ENCODE measurements at regions not wholly inside any gene's neighbourhood (a gene's known extent, or its start where the extent isn't known, plus 50 kb on each side); places are given as distances from the start of the nearest gene placed in this dataset.

- no peaks in the 10 kb centered on the region for H3K9me3 ChIP-seq (replicated peaks in 1 of 2; ENCODE audit: control insufficient read depth in 2 of 2, insufficient read depth in 1 of 2, low read depth in 1 of 2, low read length in 2 of 2)
- H2AK5ac ChIP-seq (ENCODE audit: low read depth, low read length): no peak overlapping the region
- no peak overlapping the region for H4K91ac ChIP-seq (ENCODE audit: low read depth, low read length, poor library complexity)
- no peak overlapping the region for H3K4ac ChIP-seq (ENCODE audit: low read length)
- H2BK5ac ChIP-seq (ENCODE audit: low read length): no peak overlapping the region
- H2BK12ac ChIP-seq (ENCODE audit: low read length): no peak overlapping the region
- no peak overlapping the region for H3K4me2 ChIP-seq (ENCODE audit: insufficient read depth, low read length, poor library complexity, severe bottlenecking)
- no peak overlapping the region for H3K14ac ChIP-seq (ENCODE audit: low read length)
- H3K36me3 ChIP-seq (replicated peaks in 1 of 2; ENCODE audit: control insufficient read depth in 2 of 2, insufficient read depth in 2 of 2, low read length in 2 of 2): no peaks in the 10 kb centered on the region
- no peak overlapping the region for H3K18ac ChIP-seq (ENCODE audit: low read length)
- no peak for DNase-seq (ENCODE audit: low spot score)
- H2AFZ ChIP-seq (ENCODE audit: low read length): no peak overlapping the region
- WGBS, 2 donors (ENCODE audit: extremely low coverage in 2 of 2, insufficient read length in 2 of 2, insufficient replicate concordance in 1 of 2): 100% methylated on average over 2 of the region's 4 CpGs; no CpG with 5 or more reads in 1 of the 2 donors
- no peak overlapping the region for H3K23ac ChIP-seq (ENCODE audit: low read depth, low read length, poor library complexity)
- no peak overlapping the region for H4K8ac ChIP-seq (ENCODE audit: low read depth, low read length)
- no peaks in the 10 kb centered on the region for H3K79me1 ChIP-seq (ENCODE audit: low read depth, low read length)
- no peak overlapping the region for H3K9ac ChIP-seq (ENCODE audit: low read depth, low read length, poor library complexity)
- H2BK120ac ChIP-seq (ENCODE audit: low read depth, low read length): no peak overlapping the region
- peaks cover 0 to 4% of the 10 kb centered on the region in 2 donors for H3K4me1 ChIP-seq (ENCODE audit: control insufficient read depth in 2 of 2, insufficient read depth in 1 of 2, low read depth in 1 of 2, low read length in 2 of 2)
- H2BK15ac ChIP-seq (ENCODE audit: low read length): no peak overlapping the region
- no peaks in the 10 kb centered on the region for H3K27me3 ChIP-seq (ENCODE audit: control insufficient read depth in 3 of 3, insufficient read depth in 3 of 3, low read depth in 1 of 3, low read length in 3 of 3)
- no peak overlapping the region for H3K4me3 ChIP-seq (ENCODE audit: low read length in 2 of 2)
- no peak overlapping the region for H3K27ac ChIP-seq (replicated peaks; ENCODE audit: low read length)
Measured at GRCh38 chr14:62076368-62076767, 314.1 kb downstream of the SNAPC1 start.

GRCh38 chr14:62076825-62077605, 314.8 kb downstream of the SNAPC1 start:
- Histone ChIP-seq H3K79me1 (ENCODE audit: low read depth, low read length) (no peaks in the 10 kb centered on the region), H3K14ac (ENCODE audit: low read length) (no peak overlapping the region), H3K4ac (ENCODE audit: low read length) (no peak overlapping the region), H2BK12ac (ENCODE audit: low read length) (no peak overlapping the region), H3K9ac (ENCODE audit: low read depth, low read length, poor library complexity) (no peak overlapping the region), H3K4me3 (ENCODE audit: low read length in 2 of 2) (no peak overlapping the region), H2AK5ac (ENCODE audit: low read depth, low read length) (no peak overlapping the region), H3K18ac (ENCODE audit: low read length) (no peak overlapping the region), H3K4me1 (ENCODE audit: control insufficient read depth in 2 of 2, insufficient read depth in 1 of 2, low read depth in 1 of 2, low read length in 2 of 2) (peaks cover 0 to 4% of the 10 kb centered on the region in 2 donors), H2BK120ac (ENCODE audit: low read depth, low read length) (no peak overlapping the region), H3K27me3 (ENCODE audit: control insufficient read depth in 3 of 3, insufficient read depth in 3 of 3, low read depth in 1 of 3, low read length in 3 of 3) (no peaks in the 10 kb centered on the region), H2BK15ac (ENCODE audit: low read length) (no peak overlapping the region), H2AFZ (ENCODE audit: low read length) (no peak overlapping the region), H3K4me2 (ENCODE audit: insufficient read depth, low read length, poor library complexity, severe bottlenecking) (no peak overlapping the region), H3K36me3 (replicated peaks in 1 of 2; ENCODE audit: control insufficient read depth in 2 of 2, insufficient read depth in 2 of 2, low read length in 2 of 2) (no peaks in the 10 kb centered on the region), H4K91ac (ENCODE audit: low read depth, low read length, poor library complexity) (no peak overlapping the region), H3K27ac (replicated peaks; ENCODE audit: low read length) (no peak overlapping the region), H2BK5ac (ENCODE audit: low read length) (no peak overlapping the region), H3K23ac (ENCODE audit: low read depth, low read length, poor library complexity) (no peak overlapping the region), H3K9me3 (replicated peaks in 1 of 2; ENCODE audit: control insufficient read depth in 2 of 2, insufficient read depth in 1 of 2, low read depth in 1 of 2, low read length in 2 of 2) (no peaks in the 10 kb centered on the region), H4K8ac (ENCODE audit: low read depth, low read length) (no peak overlapping the region)
- WGBS, 2 donors (ENCODE audit: extremely low coverage in 2 of 2, insufficient read length in 2 of 2, insufficient replicate concordance in 1 of 2): no CpG with 5 or more reads among the region's 6 CpGs
- DNase-seq (ENCODE audit: low spot score): no peak

GRCh38 chr14:62077676-62078261, 315.5 kb downstream of the SNAPC1 start:
- Histone ChIP-seq H3K36me3 (replicated peaks in 1 of 2; ENCODE audit: control insufficient read depth in 2 of 2, insufficient read depth in 2 of 2, low read length in 2 of 2) (no peaks in the 10 kb centered on the region), H3K4me3 (ENCODE audit: low read length in 2 of 2) (no peak overlapping the region), H3K4ac (ENCODE audit: low read length) (no peak overlapping the region), H4K8ac (ENCODE audit: low read depth, low read length) (no peak overlapping the region), H3K27ac (replicated peaks; ENCODE audit: low read length) (no peak overlapping the region), H3K14ac (ENCODE audit: low read length) (no peak overlapping the region), H2AK5ac (ENCODE audit: low read depth, low read length) (no peak overlapping the region), H2AFZ (ENCODE audit: low read length) (no peak overlapping the region), H2BK120ac (ENCODE audit: low read depth, low read length) (no peak overlapping the region), H2BK15ac (ENCODE audit: low read length) (no peak overlapping the region), H3K79me1 (ENCODE audit: low read depth, low read length) (no peaks in the 10 kb centered on the region), H3K18ac (ENCODE audit: low read length) (no peak overlapping the region), H4K91ac (ENCODE audit: low read depth, low read length, poor library complexity) (no peak overlapping the region), H2BK12ac (ENCODE audit: low read length) (no peak overlapping the region), H3K9ac (ENCODE audit: low read depth, low read length, poor library complexity) (no peak overlapping the region), H3K27me3 (ENCODE audit: control insufficient read depth in 3 of 3, insufficient read depth in 3 of 3, low read depth in 1 of 3, low read length in 3 of 3) (no peaks in the 10 kb centered on the region), H2BK5ac (ENCODE audit: low read length) (no peak overlapping the region), H3K23ac (ENCODE audit: low read depth, low read length, poor library complexity) (no peak overlapping the region), H3K9me3 (replicated peaks in 1 of 2; ENCODE audit: control insufficient read depth in 2 of 2, insufficient read depth in 1 of 2, low read depth in 1 of 2, low read length in 2 of 2) (no peaks in the 10 kb centered on the region), H3K4me1 (ENCODE audit: control insufficient read depth in 2 of 2, insufficient read depth in 1 of 2, low read depth in 1 of 2, low read length in 2 of 2) (peaks cover 0 to 4% of the 10 kb centered on the region in 2 donors), H3K4me2 (ENCODE audit: insufficient read depth, low read length, poor library complexity, severe bottlenecking) (no peak overlapping the region)
- DNase-seq (ENCODE audit: low spot score): no peak
- no CpG with 5 or more reads among the region's 4 CpGs for WGBS, 2 donors (ENCODE audit: extremely low coverage in 2 of 2, insufficient read length in 2 of 2, insufficient replicate concordance in 1 of 2)

GRCh38 chr14:62079038-62079437, 316.8 kb downstream of the SNAPC1 start:
- Histone ChIP-seq H3K27me3 (ENCODE audit: control insufficient read depth in 3 of 3, insufficient read depth in 3 of 3, low read depth in 1 of 3, low read length in 3 of 3) (no peaks in the 10 kb centered on the region), H2BK120ac (ENCODE audit: low read depth, low read length) (no peak overlapping the region), H3K9ac (ENCODE audit: low read depth, low read length, poor library complexity) (no peak overlapping the region), H3K14ac (ENCODE audit: low read length) (no peak overlapping the region), H2BK12ac (ENCODE audit: low read length) (no peak overlapping the region), H3K4me1 (ENCODE audit: control insufficient read depth in 2 of 2, insufficient read depth in 1 of 2, low read depth in 1 of 2, low read length in 2 of 2) (peaks cover 0 to 4% of the 10 kb centered on the region in 2 donors), H3K4me2 (ENCODE audit: insufficient read depth, low read length, poor library complexity, severe bottlenecking) (no peak overlapping the region), H3K4ac (ENCODE audit: low read length) (no peak overlapping the region), H2BK5ac (ENCODE audit: low read length) (no peak overlapping the region), H3K4me3 (ENCODE audit: low read length in 2 of 2) (no peak overlapping the region), H3K79me1 (ENCODE audit: low read depth, low read length) (no peaks in the 10 kb centered on the region), H3K18ac (ENCODE audit: low read length) (no peak overlapping the region), H4K91ac (ENCODE audit: low read depth, low read length, poor library complexity) (no peak overlapping the region), H3K36me3 (replicated peaks in 1 of 2; ENCODE audit: control insufficient read depth in 2 of 2, insufficient read depth in 2 of 2, low read length in 2 of 2) (no peaks in the 10 kb centered on the region), H3K9me3 (replicated peaks in 1 of 2; ENCODE audit: control insufficient read depth in 2 of 2, insufficient read depth in 1 of 2, low read depth in 1 of 2, low read length in 2 of 2) (no peaks in the 10 kb centered on the region), H3K23ac (ENCODE audit: low read depth, low read length, poor library complexity) (no peak overlapping the region), H2AK5ac (ENCODE audit: low read depth, low read length) (no peak overlapping the region), H2AFZ (ENCODE audit: low read length) (no peak overlapping the region), H2BK15ac (ENCODE audit: low read length) (no peak overlapping the region), H4K8ac (ENCODE audit: low read depth, low read length) (no peak overlapping the region), H3K27ac (replicated peaks; ENCODE audit: low read length) (no peak overlapping the region)
- no CpG with 5 or more reads among the region's 1 CpG for WGBS, 2 donors (ENCODE audit: extremely low coverage in 2 of 2, insufficient read length in 2 of 2, insufficient replicate concordance in 1 of 2)
- DNase-seq (ENCODE audit: low spot score): no peak
